ENCODE measurements at regions not wholly inside any gene's neighbourhood (a gene's known extent, or its start where the extent isn't known, plus 50 kb on each side); places are given as distances from the start of the nearest gene placed in this dataset.

GRCh38 chrX:96433409-96434077 lies 251.1 kb upstream of the DIAPH2 start:
- H3K9me3 Mint-ChIP-seq, result no peaks in the 10 kb centered on the region
- POLR2A ChIA-PET, result no interaction called here

DNA sequence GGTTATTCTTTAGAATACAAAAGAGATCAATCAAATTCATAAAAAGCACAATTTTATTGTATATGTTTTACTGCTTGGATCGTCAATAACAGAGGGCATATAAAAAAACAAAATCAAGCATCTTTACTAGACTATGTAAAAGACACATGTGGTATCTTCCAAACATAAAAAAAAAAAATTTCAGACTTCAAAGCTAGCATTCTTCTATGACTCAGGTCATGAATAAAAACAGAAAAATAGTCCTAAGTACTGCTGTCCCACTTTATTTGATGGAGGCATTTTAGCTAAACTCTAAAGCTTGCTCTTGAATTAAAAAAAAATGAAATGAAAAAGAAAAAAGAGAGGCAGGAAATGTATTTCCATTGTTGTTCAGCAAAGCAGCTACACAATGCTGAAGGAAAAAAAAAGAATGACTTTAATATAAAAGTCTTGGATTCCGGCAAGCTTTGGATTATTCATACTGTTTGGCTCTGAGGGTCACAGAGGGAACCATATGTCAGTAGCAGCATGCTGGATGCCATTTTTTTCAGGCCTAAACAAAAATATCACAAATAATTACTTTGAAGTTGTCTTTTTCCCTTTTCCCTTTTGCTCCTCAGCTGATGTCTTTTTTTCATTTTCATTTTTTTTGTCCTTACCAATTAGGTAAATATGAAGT lies 249.1 kb upstream of the DIAPH2 start:
- no peak for TF ChIP-seq CTCF (IDR thresholded peaks at IDR 0.05)
- Mint-ChIP-seq H3K4me1 (ENCODE audit: low read depth) (no peaks in the 10 kb centered on the region), H3K27me3 (no peaks in the 10 kb centered on the region), H3K36me3 (ENCODE audit: low read depth) (no peaks in the 10 kb centered on the region), H3K27ac (no peak overlapping the region), H3K9me3 (no peaks in the 10 kb centered on the region), H3K4me3 (no peak overlapping the region)
- ChIA-PET CTCF (no interaction called here), POLR2A (no interaction called here)
- ATAC-seq (no peak), DNase-seq (no peak)
- intact Hi-C loops (cut with micrococcal nuclease), result no loop called here

More at GRCh38 chrX:96433409-96434077, 251.1 kb upstream of the DIAPH2 start:
- Mint-ChIP-seq H3K27ac (no peak overlapping the region), H3K36me3 (ENCODE audit: low read depth) (no peaks in the 10 kb centered on the region), H3K4me3 (no peak overlapping the region), H3K4me1 (ENCODE audit: low read depth) (no peaks in the 10 kb centered on the region), H3K27me3 (no peaks in the 10 kb centered on the region)
- no peak for TF ChIP-seq CTCF (IDR thresholded peaks at IDR 0.05)
- intact Hi-C loops (cut with micrococcal nuclease), result no loop called here
- ATAC-seq, result no peak
- CTCF ChIA-PET, result no interaction called here
- DNase-seq, result no peak

DNA sequence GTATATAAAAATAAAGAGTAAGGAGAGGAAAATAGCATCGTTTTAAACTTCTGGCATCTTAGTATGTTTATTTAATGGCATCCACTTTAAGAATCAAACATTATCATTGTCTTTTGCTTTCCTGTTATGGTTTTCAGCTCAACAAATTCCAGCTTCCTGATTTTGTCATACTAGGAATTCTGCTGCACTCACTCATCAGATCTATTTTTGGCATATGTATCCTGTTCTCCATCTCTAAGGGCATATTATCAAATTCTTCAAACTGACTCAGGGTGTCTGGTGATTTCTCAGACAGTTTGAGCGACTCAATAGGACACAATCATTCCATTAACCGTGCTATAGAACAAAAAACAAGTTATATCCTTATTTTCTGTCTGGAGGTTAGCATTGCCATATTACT lies 248.5 kb upstream of the DIAPH2 start:
- Mint-ChIP-seq H3K4me3 (no peak overlapping the region), H3K9me3 (no peaks in the 10 kb centered on the region), H3K27ac (no peak overlapping the region), H3K36me3 (ENCODE audit: low read depth) (no peaks in the 10 kb centered on the region), H3K27me3 (no peaks in the 10 kb centered on the region), H3K4me1 (ENCODE audit: low read depth) (no peaks in the 10 kb centered on the region)
- ATAC-seq (no peak), DNase-seq (no peak)
- intact Hi-C loops (cut with micrococcal nuclease), result no loop called here
- ChIA-PET CTCF (no interaction called here), POLR2A (no interaction called here)
- TF ChIP-seq CTCF (IDR thresholded peaks at IDR 0.05), result no peak

- no peak overlapping the region for H3K4me3 Mint-ChIP-seq
- ChIA-PET POLR2A (no interaction called here), CTCF (no interaction called here)
- no peaks in the 10 kb centered on the region for H3K36me3 Mint-ChIP-seq (ENCODE audit: low read depth)
- no peak for ATAC-seq
- TF ChIP-seq CTCF (IDR thresholded peaks at IDR 0.05), result no peak
- H3K27ac Mint-ChIP-seq, result no peak overlapping the region
- intact Hi-C loops (cut with micrococcal nuclease), result no loop called here
- DNase-seq, result no peak
- H3K9me3 Mint-ChIP-seq, result no peaks in the 10 kb centered on the region
- no peaks in the 10 kb centered on the region for H3K27me3 Mint-ChIP-seq
- no peaks in the 10 kb centered on the region for H3K4me1 Mint-ChIP-seq (ENCODE audit: low read depth)
These were observed 245.8 kb upstream of the DIAPH2 start for GRCh38 chrX:96438803-96439202.

DNA sequence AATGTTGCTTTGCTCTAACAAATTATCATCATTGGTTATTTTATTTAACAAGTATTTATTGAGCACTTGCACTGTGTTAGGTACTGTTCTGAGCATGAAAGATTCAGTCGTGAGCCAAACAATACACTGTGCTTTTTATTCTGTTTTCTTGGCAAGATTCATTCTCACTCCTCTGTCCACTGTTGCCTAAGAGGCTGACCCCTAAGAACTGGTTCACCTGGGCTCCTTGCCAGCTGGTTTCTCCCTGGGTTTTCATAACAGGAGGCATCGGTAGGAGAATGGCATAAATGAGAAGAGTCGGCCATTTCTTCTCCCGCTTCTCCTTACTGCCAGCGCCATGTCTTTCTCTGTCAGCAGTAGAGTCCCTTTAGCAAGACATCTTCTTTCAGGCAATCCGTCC lies 243.7 kb upstream of the DIAPH2 start:
- POLR2A ChIA-PET, result no interaction called here
- DNase-seq (no peak), ATAC-seq (no peak)
- H3K9me3 Mint-ChIP-seq, result no peaks in the 10 kb centered on the region
- H3K4me1 Mint-ChIP-seq (ENCODE audit: low read depth), result no peaks in the 10 kb centered on the region
- TF ChIP-seq CTCF (IDR thresholded peaks at IDR 0.05), result no peak
- no peaks in the 10 kb centered on the region for H3K27me3 Mint-ChIP-seq
- CTCF ChIA-PET, result no interaction called here
- H3K36me3 Mint-ChIP-seq (ENCODE audit: low read depth), result no peaks in the 10 kb centered on the region
- H3K4me3 Mint-ChIP-seq, result no peak overlapping the region
- intact Hi-C loops (cut with micrococcal nuclease), result no loop called here
- H3K27ac Mint-ChIP-seq, result no peak overlapping the region

All from activated CD8-positive, alpha-beta T cell treated with anti-CD3 and anti-CD28 coated beads for 36 hours (primary cell).